GM23338 (cell line): ENCODE measurements at regions not wholly inside any gene's neighbourhood (a gene's known extent, or its start where the extent isn't known, plus 50 kb on each side); places are given as distances from the start of the nearest gene placed in this dataset.

Source experiments
- ATAC-seq: fragments of 200-7000 bp; cut with Tn5 transposase; 3 replicates; pipeline ENCODE4 v1.9.1; 2020
- DNase-seq: peaks from one replicate; pipeline ENCODE4 v3.0.0-alpha.2; 2015; ENCODE audit warnings: low spot score
- H2AFZ ChIP-seq: fragments of 200-600 bp; sonication (generic); 2 replicates; pipeline ENCODE4 v1.8.0; 2016; ENCODE audit warnings: antibody characterized with exemption, mild to moderate bottlenecking, moderate library complexity
- H3F3A ChIP-seq: fragments of 200-600 bp; sonication (generic); replicated peaks from 2 replicates; pipeline ENCODE4 v1.8.0; 2017; ENCODE audit warnings: antibody characterized with exemption, mixed run types, low read depth
- H3K27ac ChIP-seq: fragments of 200-600 bp; sonication (generic); 2 replicates; pipeline ENCODE4 v1.6.1; 2016; ENCODE audit warnings: low read depth
- H3K27me3 ChIP-seq: fragments of 200-600 bp; sonication (generic); 2 replicates; pipeline ENCODE4 v1.8.0; 2016; ENCODE audit warnings: mild to moderate bottlenecking, mixed run types, moderate library complexity; ENCODE audit not compliant: insufficient read depth
- H3K36me3 ChIP-seq: fragments of 200-600 bp; sonication (generic); 2 replicates; pipeline ENCODE4 v1.8.0; 2016; ENCODE audit warnings: mild to moderate bottlenecking; ENCODE audit not compliant: insufficient read depth
- H3K4me1 ChIP-seq: fragments of 200-600 bp; sonication (generic); 2 replicates; pipeline ENCODE4 v1.8.0; 2016; ENCODE audit warnings: mild to moderate bottlenecking, moderate library complexity; ENCODE audit not compliant: insufficient read depth
- H3K4me2 ChIP-seq: fragments of 200-600 bp; sonication (generic); 2 replicates; pipeline ENCODE4 v1.7.1; 2017; ENCODE audit warnings: mixed run types
- H3K4me3 ChIP-seq: fragments of 200-600 bp; sonication (generic); 2 replicates; pipeline ENCODE4 v1.6.1; 2016; ENCODE audit warnings: mixed run types
- H3K79me2 ChIP-seq: fragments of 200-600 bp; sonication (generic); replicated peaks from 2 replicates; pipeline ENCODE4 v1.8.0; 2017; ENCODE audit warnings: mild to moderate bottlenecking; ENCODE audit not compliant: insufficient read depth
- H3K9me2 ChIP-seq: fragments of 200-600 bp; sonication (generic); 2 replicates; pipeline ENCODE4 v1.8.0; 2017; ENCODE audit not compliant: insufficient read depth
- H4K20me1 ChIP-seq: fragments of 200-600 bp; sonication (generic); replicated peaks from 2 replicates; pipeline ENCODE4 v1.8.0; 2017; ENCODE audit warnings: mild to moderate bottlenecking; ENCODE audit not compliant: insufficient read depth
- H3K27ac Mint-ChIP-seq: 2 replicates; pipeline ENCODE4 v1.8.0; 2020; ENCODE audit warnings: inconsistent platforms, mild to moderate bottlenecking, moderate library complexity, mixed read lengths
- H3K27me3 Mint-ChIP-seq: 3 replicates; pipeline ENCODE4 v1.8.0; 2022; ENCODE audit warnings: low read depth, mild to moderate bottlenecking, moderate library complexity, mixed read lengths, inconsistent platforms; ENCODE audit not compliant: insufficient read depth, poor library complexity
- H3K36me3 Mint-ChIP-seq: 3 replicates; pipeline ENCODE4 v1.8.0; 2021; ENCODE audit warnings: low read depth, mild to moderate bottlenecking, inconsistent platforms, moderate library complexity, mixed read lengths
- H3K4me1 Mint-ChIP-seq: 3 replicates; pipeline ENCODE4 v1.8.0; 2020; ENCODE audit warnings: mild to moderate bottlenecking, inconsistent platforms, mixed read lengths
- H3K4me3 Mint-ChIP-seq: 3 replicates; pipeline ENCODE4 v1.8.0; 2021; ENCODE audit warnings: moderate library complexity, mild to moderate bottlenecking, inconsistent platforms, mixed read lengths
- H3K9me3 Mint-ChIP-seq: 3 replicates; pipeline ENCODE4 v1.8.0; 2020; ENCODE audit warnings: moderate library complexity, mild to moderate bottlenecking, inconsistent platforms, mixed read lengths
- CREB1 ChIP-seq: fragments of 250-450 bp; sonication (Bioruptor Pico); IDR thresholded peaks from 2 replicates; pipeline ENCODE4 v1.5.0; 2020; ENCODE audit warnings: low read depth, mild to moderate bottlenecking, moderate library complexity
- EZH2 ChIP-seq: fragments of 200-600 bp; sonication (generic); IDR thresholded peaks from one replicate; pipeline ENCODE4 v1.8.0; 2017; ENCODE audit warnings: antibody characterized with exemption, mild to moderate bottlenecking, low read depth; ENCODE audit not compliant: unreplicated experiment
- EZH2phosphoT487 ChIP-seq: fragments of 200-600 bp; sonication (generic); IDR thresholded peaks from one replicate; pipeline ENCODE4 v1.8.1; 2018; ENCODE audit warnings: antibody characterized with exemption; ENCODE audit not compliant: unreplicated experiment
- JUNB ChIP-seq: IDR thresholded peaks from one replicate; pipeline ENCODE4 v1.6.1; 2016; ENCODE audit warnings: antibody characterized with exemption; ENCODE audit not compliant: unreplicated experiment
- NANOG ChIP-seq: IDR thresholded peaks from 2 replicates; pipeline ENCODE4 v1.6.1; 2016; ENCODE audit warnings: antibody characterized with exemption, borderline replicate concordance
- POLR2AphosphoS5 ChIP-seq: IDR thresholded peaks from 2 replicates; pipeline ENCODE4 v1.6.1; 2016; ENCODE audit warnings: antibody characterized with exemption, low read depth
- STAT1 ChIP-seq: IDR thresholded peaks from one replicate; pipeline ENCODE4 v1.6.1; 2016; ENCODE audit warnings: antibody characterized with exemption; ENCODE audit not compliant: unreplicated experiment
- ZNF114 ChIP-seq: fragments of 250-450 bp; sonication (Bioruptor Pico); IDR thresholded peaks from 2 replicates; pipeline ENCODE4 v1.5.0; 2020; ENCODE audit warnings: mild to moderate bottlenecking, moderate library complexity
- ZNF331 ChIP-seq: fragments of 250-450 bp; sonication (Bioruptor Pico); IDR thresholded peaks from 2 replicates; pipeline ENCODE4 v1.5.0; 2020; ENCODE audit warnings: low read depth, mild to moderate bottlenecking, moderate library complexity
- TF ChIP-seq, protein P1 (sequence below), 2 experiments: fragments of 200-600 bp in 1 of 2; sonication (generic) in 1 of 2; conservative IDR thresholded peaks; 2 replicates each; pipeline versions ENCODE4 v1.5.1 to v1.6.1; 2016 to 2017; ENCODE audit warnings: antibody characterized with exemption in 2 of 2, low read depth in 2 of 2, mild to moderate bottlenecking in 2 of 2, moderate library complexity in 1 of 2
- TF ChIP-seq, protein P2 (sequence below): IDR thresholded peaks from 2 replicates; pipeline ENCODE4 v1.6.1; 2016; ENCODE audit warnings: antibody characterized with exemption
- TF ChIP-seq, protein P3 (sequence below): IDR thresholded peaks from one replicate; pipeline ENCODE4 v1.6.1; 2018; ENCODE audit warnings: antibody characterized with exemption; ENCODE audit not compliant: unreplicated experiment
- TF ChIP-seq, protein P4 (sequence below): fragments of 250-450 bp; sonication (Bioruptor Pico); IDR thresholded peaks from 2 replicates; pipeline ENCODE4 v1.5.0; 2020; ENCODE audit warnings: mild to moderate bottlenecking, moderate library complexity

DNA sequence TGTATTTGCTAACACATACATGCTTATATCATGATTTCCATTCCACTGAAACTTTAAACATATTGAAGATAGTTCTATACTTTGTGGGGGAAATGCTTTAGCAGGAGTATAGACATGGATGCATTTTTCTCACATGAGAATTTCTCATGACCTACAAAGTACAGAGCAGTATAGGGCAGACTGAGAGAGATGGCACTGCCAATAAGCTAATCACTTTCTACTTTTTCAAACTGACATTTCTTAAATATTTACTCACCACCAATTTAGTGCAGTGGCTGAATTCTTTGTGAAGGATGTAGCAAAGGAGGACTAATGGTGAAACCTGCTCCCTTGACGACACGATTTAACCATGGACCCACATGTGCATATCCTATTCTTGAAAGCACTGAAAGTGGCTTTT is 923.5 kb downstream of the ADGRL2 start:
- Mint-ChIP-seq H3K27ac (no peak overlapping the region), H3K4me3 (no peak overlapping the region), H3K9me3 (no peaks in the 10 kb centered on the region), H3K27me3 (peaks cover 2% of the 10 kb centered on the region), H3K36me3 (peaks cover 2% of the 10 kb centered on the region; the same call in 1 of the 3 replicates), H3K4me1 (no peaks in the 10 kb centered on the region)
- Histone ChIP-seq H3K36me3 (no peaks in the 10 kb centered on the region), H3K27ac (no peak overlapping the region), H3F3A (no peaks in the 10 kb centered on the region), H2AFZ (no peak overlapping the region), H3K4me1 (no peaks in the 10 kb centered on the region), H3K4me2 (no peak overlapping the region), H3K79me2 (no peaks in the 10 kb centered on the region), H4K20me1 (no peaks in the 10 kb centered on the region; the same call in 1 of the 2 replicates), H3K27me3 (no peaks in the 10 kb centered on the region), H3K9me2 (peaks cover 5% of the 10 kb centered on the region), H3K4me3 (no peak overlapping the region)
- ATAC-seq (no peak), DNase-seq (no peak)
- TF ChIP-seq, protein P1, sequence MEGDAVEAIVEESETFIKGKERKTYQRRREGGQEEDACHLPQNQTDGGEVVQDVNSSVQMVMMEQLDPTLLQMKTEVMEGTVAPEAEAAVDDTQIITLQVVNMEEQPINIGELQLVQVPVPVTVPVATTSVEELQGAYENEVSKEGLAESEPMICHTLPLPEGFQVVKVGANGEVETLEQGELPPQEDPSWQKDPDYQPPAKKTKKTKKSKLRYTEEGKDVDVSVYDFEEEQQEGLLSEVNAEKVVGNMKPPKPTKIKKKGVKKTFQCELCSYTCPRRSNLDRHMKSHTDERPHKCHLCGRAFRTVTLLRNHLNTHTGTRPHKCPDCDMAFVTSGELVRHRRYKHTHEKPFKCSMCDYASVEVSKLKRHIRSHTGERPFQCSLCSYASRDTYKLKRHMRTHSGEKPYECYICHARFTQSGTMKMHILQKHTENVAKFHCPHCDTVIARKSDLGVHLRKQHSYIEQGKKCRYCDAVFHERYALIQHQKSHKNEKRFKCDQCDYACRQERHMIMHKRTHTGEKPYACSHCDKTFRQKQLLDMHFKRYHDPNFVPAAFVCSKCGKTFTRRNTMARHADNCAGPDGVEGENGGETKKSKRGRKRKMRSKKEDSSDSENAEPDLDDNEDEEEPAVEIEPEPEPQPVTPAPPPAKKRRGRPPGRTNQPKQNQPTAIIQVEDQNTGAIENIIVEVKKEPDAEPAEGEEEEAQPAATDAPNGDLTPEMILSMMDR (conservative IDR thresholded peaks at IDR 0.05; ENCODE audit: low read depth in 2 of 2) = no peak
- TF ChIP-seq STAT1 (no peak), JUNB (no peak), NANOG (no peak), EZH2 (no peak), EZH2phosphoT487 (no peak), CREB1 (CRISPR knock-in tag) (no peak), ZNF114 (no peak), POLR2AphosphoS5 (no peak), ZNF331 (no peak)
- TF ChIP-seq, protein P2, sequence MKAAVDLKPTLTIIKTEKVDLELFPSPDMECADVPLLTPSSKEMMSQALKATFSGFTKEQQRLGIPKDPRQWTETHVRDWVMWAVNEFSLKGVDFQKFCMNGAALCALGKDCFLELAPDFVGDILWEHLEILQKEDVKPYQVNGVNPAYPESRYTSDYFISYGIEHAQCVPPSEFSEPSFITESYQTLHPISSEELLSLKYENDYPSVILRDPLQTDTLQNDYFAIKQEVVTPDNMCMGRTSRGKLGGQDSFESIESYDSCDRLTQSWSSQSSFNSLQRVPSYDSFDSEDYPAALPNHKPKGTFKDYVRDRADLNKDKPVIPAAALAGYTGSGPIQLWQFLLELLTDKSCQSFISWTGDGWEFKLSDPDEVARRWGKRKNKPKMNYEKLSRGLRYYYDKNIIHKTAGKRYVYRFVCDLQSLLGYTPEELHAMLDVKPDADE = no peak
- TF ChIP-seq, protein P3, sequence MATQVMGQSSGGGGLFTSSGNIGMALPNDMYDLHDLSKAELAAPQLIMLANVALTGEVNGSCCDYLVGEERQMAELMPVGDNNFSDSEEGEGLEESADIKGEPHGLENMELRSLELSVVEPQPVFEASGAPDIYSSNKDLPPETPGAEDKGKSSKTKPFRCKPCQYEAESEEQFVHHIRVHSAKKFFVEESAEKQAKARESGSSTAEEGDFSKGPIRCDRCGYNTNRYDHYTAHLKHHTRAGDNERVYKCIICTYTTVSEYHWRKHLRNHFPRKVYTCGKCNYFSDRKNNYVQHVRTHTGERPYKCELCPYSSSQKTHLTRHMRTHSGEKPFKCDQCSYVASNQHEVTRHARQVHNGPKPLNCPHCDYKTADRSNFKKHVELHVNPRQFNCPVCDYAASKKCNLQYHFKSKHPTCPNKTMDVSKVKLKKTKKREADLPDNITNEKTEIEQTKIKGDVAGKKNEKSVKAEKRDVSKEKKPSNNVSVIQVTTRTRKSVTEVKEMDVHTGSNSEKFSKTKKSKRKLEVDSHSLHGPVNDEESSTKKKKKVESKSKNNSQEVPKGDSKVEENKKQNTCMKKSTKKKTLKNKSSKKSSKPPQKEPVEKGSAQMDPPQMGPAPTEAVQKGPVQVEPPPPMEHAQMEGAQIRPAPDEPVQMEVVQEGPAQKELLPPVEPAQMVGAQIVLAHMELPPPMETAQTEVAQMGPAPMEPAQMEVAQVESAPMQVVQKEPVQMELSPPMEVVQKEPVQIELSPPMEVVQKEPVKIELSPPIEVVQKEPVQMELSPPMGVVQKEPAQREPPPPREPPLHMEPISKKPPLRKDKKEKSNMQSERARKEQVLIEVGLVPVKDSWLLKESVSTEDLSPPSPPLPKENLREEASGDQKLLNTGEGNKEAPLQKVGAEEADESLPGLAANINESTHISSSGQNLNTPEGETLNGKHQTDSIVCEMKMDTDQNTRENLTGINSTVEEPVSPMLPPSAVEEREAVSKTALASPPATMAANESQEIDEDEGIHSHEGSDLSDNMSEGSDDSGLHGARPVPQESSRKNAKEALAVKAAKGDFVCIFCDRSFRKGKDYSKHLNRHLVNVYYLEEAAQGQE = no peak
- TF ChIP-seq, protein P4, sequence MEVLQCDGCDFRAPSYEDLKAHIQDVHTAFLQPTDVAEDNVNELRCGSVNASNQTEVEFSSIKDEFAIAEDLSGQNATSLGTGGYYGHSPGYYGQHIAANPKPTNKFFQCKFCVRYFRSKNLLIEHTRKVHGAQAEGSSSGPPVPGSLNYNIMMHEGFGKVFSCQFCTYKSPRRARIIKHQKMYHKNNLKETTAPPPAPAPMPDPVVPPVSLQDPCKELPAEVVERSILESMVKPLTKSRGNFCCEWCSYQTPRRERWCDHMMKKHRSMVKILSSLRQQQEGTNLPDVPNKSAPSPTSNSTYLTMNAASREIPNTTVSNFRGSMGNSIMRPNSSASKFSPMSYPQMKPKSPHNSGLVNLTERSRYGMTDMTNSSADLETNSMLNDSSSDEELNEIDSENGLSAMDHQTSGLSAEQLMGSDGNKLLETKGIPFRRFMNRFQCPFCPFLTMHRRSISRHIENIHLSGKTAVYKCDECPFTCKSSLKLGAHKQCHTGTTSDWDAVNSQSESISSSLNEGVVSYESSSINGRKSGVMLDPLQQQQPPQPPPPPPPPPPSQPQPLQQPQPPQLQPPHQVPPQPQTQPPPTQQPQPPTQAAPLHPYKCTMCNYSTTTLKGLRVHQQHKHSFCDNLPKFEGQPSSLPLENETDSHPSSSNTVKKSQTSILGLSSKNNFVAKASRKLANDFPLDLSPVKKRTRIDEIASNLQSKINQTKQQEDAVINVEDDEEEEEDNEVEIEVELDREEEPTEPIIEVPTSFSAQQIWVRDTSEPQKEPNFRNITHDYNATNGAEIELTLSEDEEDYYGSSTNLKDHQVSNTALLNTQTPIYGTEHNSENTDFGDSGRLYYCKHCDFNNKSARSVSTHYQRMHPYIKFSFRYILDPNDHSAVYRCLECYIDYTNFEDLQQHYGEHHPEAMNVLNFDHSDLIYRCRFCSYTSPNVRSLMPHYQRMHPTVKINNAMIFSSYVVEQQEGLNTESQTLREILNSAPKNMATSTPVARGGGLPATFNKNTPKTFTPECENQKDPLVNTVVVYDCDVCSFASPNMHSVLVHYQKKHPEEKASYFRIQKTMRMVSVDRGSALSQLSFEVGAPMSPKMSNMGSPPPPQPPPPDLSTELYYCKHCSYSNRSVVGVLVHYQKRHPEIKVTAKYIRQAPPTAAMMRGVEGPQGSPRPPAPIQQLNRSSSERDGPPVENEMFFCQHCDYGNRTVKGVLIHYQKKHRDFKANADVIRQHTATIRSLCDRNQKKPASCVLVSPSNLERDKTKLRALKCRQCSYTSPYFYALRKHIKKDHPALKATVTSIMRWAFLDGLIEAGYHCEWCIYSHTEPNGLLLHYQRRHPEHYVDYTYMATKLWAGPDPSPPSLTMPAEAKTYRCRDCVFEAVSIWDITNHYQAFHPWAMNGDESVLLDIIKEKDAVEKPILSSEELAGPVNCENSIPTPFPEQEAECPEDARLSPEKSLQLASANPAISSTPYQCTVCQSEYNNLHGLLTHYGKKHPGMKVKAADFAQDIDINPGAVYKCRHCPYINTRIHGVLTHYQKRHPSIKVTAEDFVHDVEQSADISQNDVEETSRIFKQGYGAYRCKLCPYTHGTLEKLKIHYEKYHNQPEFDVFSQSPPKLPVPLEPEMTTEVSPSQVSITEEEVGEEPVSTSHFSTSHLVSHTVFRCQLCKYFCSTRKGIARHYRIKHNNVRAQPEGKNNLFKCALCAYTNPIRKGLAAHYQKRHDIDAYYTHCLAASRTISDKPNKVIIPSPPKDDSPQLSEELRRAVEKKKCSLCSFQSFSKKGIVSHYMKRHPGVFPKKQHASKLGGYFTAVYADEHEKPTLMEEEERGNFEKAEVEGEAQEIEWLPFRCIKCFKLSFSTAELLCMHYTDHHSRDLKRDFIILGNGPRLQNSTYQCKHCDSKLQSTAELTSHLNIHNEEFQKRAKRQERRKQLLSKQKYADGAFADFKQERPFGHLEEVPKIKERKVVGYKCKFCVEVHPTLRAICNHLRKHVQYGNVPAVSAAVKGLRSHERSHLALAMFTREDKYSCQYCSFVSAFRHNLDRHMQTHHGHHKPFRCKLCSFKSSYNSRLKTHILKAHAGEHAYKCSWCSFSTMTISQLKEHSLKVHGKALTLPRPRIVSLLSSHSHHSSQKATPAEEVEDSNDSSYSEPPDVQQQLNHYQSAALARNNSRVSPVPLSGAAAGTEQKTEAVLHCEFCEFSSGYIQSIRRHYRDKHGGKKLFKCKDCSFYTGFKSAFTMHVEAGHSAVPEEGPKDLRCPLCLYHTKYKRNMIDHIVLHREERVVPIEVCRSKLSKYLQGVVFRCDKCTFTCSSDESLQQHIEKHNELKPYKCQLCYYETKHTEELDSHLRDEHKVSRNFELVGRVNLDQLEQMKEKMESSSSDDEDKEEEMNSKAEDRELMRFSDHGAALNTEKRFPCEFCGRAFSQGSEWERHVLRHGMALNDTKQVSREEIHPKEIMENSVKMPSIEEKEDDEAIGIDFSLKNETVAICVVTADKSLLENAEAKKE (CRISPR knock-in tag) = no peak
